Erythroblast (primary cell): ENCODE measurements at regions not wholly inside any gene's neighbourhood (a gene's known extent, or its start where the extent isn't known, plus 50 kb on each side); places are given as distances from the start of the nearest gene placed in this dataset.

Experiments
- GATA1 ChIP-seq: IDR thresholded peaks from 2 replicates; pipeline ENCODE4 v1.6.1; 2011; ENCODE audit warnings: low read depth, mild to moderate bottlenecking, control low read depth, low read length, moderate library complexity
- POLR2A ChIP-seq: IDR thresholded peaks from 2 replicates; pipeline ENCODE4 v1.6.1; 2011; ENCODE audit warnings: mild to moderate bottlenecking, low read length

GRCh38 chr12:102322254-102322653 lies 124.6 kb upstream of the PMCH start:
- TF ChIP-seq POLR2A (no peak), GATA1 (no peak)
